PC-9 (cell line): ENCODE measurements at regions not wholly inside any gene's neighbourhood (a gene's known extent, or its start where the extent isn't known, plus 50 kb on each side); places are given as distances from the start of the nearest gene placed in this dataset.

Experiments
- EZH2 ChIP-seq: fragments of 200-600 bp; sonication (generic); IDR thresholded peaks from 2 replicates; pipeline ENCODE4 v1.8.0; 2017; ENCODE audit warnings: antibody characterized with exemption, low read depth
- TF ChIP-seq, protein P1 (sequence below): fragments of 200-600 bp; sonication (generic); conservative IDR thresholded peaks from 2 replicates; pipeline ENCODE4 v1.6.1; 2017; ENCODE audit warnings: mixed run types, antibody characterized with exemption, mild to moderate bottlenecking, moderate library complexity

DNA sequence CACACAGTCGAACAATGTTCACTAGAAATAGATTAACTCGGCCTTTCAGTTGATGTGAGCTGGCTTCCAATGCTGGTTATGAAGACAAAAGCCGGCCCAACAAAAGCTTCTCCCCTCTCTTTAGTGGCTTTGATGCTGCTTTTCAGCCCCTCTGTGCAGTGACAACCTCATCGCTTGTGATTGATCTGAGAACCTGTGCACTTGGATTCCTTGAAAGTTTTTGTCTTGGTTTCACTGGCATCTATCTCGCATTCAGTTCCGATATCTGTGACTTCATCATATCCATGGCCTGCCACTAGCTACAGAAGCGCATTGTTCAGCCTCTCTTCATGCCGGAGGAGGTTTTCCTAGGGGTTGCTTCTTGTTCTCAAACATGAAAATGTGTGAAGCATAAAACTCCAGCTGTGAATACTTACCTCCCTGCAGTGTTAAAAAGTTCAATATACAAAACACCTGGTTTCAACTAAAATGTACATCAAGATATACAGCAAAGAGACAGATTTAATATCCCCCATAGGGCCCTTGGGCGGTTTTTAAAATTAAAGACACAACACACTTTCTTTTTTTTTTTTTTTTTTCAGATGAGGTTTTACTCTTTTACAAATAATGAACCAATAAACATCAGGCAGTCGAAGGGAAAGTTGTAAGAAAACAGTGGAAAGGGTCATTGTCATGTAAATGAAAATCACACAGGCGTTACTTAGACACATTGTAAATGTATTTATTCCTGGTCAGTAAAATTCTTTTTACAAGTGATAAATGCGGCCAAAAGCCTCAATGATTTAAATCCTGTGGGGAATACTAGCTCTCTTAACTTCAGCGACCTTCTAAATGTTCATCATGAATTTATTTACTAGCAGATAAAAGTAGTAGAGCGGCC lies 1252.8 kb downstream of the EFNB2 start:
- TF ChIP-seq, protein P1, sequence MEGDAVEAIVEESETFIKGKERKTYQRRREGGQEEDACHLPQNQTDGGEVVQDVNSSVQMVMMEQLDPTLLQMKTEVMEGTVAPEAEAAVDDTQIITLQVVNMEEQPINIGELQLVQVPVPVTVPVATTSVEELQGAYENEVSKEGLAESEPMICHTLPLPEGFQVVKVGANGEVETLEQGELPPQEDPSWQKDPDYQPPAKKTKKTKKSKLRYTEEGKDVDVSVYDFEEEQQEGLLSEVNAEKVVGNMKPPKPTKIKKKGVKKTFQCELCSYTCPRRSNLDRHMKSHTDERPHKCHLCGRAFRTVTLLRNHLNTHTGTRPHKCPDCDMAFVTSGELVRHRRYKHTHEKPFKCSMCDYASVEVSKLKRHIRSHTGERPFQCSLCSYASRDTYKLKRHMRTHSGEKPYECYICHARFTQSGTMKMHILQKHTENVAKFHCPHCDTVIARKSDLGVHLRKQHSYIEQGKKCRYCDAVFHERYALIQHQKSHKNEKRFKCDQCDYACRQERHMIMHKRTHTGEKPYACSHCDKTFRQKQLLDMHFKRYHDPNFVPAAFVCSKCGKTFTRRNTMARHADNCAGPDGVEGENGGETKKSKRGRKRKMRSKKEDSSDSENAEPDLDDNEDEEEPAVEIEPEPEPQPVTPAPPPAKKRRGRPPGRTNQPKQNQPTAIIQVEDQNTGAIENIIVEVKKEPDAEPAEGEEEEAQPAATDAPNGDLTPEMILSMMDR, result no peak
- no peak for TF ChIP-seq EZH2
